DOHH2 (cell line): ENCODE measurements at regions not wholly inside any gene's neighbourhood (a gene's known extent, or its start where the extent isn't known, plus 50 kb on each side); places are given as distances from the start of the nearest gene placed in this dataset.

Source experiments
- H3F3A ChIP-seq: fragments of 200-600 bp; sonication (generic), shearing (Covaris generic); 2 replicates; pipeline ENCODE4 v1.6.0; 2016; ENCODE audit warnings: antibody characterized with exemption, mild to moderate bottlenecking; ENCODE audit not compliant: control insufficient read depth, insufficient read depth
- H3K27ac ChIP-seq: fragments of 200-600 bp; sonication (generic); 2 replicates; pipeline ENCODE4 v1.5.1; 2014; ENCODE audit warnings: low read depth, mild to moderate bottlenecking, low read length, moderate library complexity
- H3K27me3 ChIP-seq: fragments of 200-600 bp; sonication (generic); 2 replicates; pipeline ENCODE4 v1.6.1; 2014; ENCODE audit warnings: mild to moderate bottlenecking, low read length, mixed read lengths; ENCODE audit not compliant: control insufficient read depth
- H3K36me3 ChIP-seq: fragments of 200-600 bp; sonication (generic); 2 replicates; pipeline ENCODE4 v1.6.1; 2014; ENCODE audit warnings: mild to moderate bottlenecking, low read length, moderate library complexity, mixed read lengths; ENCODE audit not compliant: control insufficient read depth
- H3K4me1 ChIP-seq: fragments of 200-600 bp; sonication (generic); 2 replicates; pipeline ENCODE4 v1.6.1; 2014; ENCODE audit warnings: mild to moderate bottlenecking, low read length, mixed read lengths; ENCODE audit not compliant: control insufficient read depth
- H3K4me2 ChIP-seq: fragments of 200-600 bp; sonication (generic); 2 replicates; pipeline ENCODE4 v1.6.0; 2014; ENCODE audit warnings: mild to moderate bottlenecking, low read length, moderate library complexity
- H3K4me3 ChIP-seq: fragments of 200-600 bp; sonication (generic); 2 replicates; pipeline ENCODE4 v1.5.1; 2014; ENCODE audit warnings: mild to moderate bottlenecking, low read length, mixed read lengths
- H3K79me2 ChIP-seq: fragments of 200-600 bp; sonication (generic); 2 replicates; pipeline ENCODE4 v1.6.1; 2014; ENCODE audit warnings: mild to moderate bottlenecking, low read length, mixed read lengths; ENCODE audit not compliant: control insufficient read depth
- H3K9me2 ChIP-seq: fragments of 200-600 bp; sonication (generic); replicated peaks from 2 replicates; pipeline ENCODE4 v1.6.1; 2014; ENCODE audit warnings: mild to moderate bottlenecking, low read length, mixed read lengths; ENCODE audit not compliant: control insufficient read depth
- H3K9me3 ChIP-seq: fragments of 200-600 bp; sonication (generic); 2 replicates; pipeline ENCODE4 v1.6.1; 2014; ENCODE audit warnings: antibody characterized with exemption, low read length, mixed read lengths; ENCODE audit not compliant: control insufficient read depth, insufficient read depth
- H4K20me1 ChIP-seq: fragments of 200-600 bp; sonication (generic); 2 replicates; pipeline ENCODE4 v1.6.0; 2014; ENCODE audit warnings: low read depth, mild to moderate bottlenecking, antibody characterized with exemption, low read length, moderate library complexity; ENCODE audit not compliant: control insufficient read depth, insufficient read depth
- EZH2phosphoT487 ChIP-seq: fragments of 200-600 bp; sonication (generic); IDR thresholded peaks from 2 replicates; pipeline ENCODE4 v1.6.1; 2017; ENCODE audit warnings: borderline replicate concordance, mild to moderate bottlenecking, antibody characterized with exemption, low read length, moderate library complexity, mixed read lengths
- TF ChIP-seq, protein P1 (sequence below): fragments of 200-600 bp; sonication (generic); IDR thresholded peaks from one replicate; pipeline ENCODE4 v1.5.1; 2014; ENCODE audit warnings: antibody characterized with exemption, mild to moderate bottlenecking, low read depth, low read length; ENCODE audit not compliant: poor library complexity, severe bottlenecking

DNA sequence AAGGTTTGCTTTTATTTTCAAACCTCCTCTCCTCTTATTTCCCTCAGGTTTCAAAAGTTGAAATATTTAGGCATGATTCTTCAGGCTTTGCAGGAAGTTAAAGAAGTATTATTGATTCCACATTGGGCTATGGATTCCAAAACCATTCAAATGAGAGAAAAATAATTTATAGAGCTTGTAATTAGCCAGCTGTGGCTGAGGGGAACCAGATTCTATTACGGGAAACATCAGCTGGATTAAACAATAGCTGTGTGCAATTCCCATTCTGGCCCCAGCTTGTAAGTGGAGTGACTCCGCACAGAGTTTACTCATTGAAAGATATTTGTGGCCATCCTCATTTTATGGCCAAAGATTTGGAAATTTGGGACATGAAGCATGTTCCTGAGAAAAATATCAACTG lies 77.0 kb upstream of the PHYHIPL start:
- Histone ChIP-seq H3K27me3 (no peaks in the 10 kb centered on the region), H3K4me3 (no peak overlapping the region), H3K27ac (no peak overlapping the region), H3K79me2 (no peaks in the 10 kb centered on the region), H3F3A (no peaks in the 10 kb centered on the region), H3K9me3 (no peaks in the 10 kb centered on the region), H4K20me1 (no peaks in the 10 kb centered on the region), H3K4me2 (no peak overlapping the region), H3K9me2 (no peaks in the 10 kb centered on the region), H3K4me1 (peaks cover 6% of the 10 kb centered on the region), H3K36me3 (no peaks in the 10 kb centered on the region)
- TF ChIP-seq, protein P1, sequence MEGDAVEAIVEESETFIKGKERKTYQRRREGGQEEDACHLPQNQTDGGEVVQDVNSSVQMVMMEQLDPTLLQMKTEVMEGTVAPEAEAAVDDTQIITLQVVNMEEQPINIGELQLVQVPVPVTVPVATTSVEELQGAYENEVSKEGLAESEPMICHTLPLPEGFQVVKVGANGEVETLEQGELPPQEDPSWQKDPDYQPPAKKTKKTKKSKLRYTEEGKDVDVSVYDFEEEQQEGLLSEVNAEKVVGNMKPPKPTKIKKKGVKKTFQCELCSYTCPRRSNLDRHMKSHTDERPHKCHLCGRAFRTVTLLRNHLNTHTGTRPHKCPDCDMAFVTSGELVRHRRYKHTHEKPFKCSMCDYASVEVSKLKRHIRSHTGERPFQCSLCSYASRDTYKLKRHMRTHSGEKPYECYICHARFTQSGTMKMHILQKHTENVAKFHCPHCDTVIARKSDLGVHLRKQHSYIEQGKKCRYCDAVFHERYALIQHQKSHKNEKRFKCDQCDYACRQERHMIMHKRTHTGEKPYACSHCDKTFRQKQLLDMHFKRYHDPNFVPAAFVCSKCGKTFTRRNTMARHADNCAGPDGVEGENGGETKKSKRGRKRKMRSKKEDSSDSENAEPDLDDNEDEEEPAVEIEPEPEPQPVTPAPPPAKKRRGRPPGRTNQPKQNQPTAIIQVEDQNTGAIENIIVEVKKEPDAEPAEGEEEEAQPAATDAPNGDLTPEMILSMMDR = no peak
- TF ChIP-seq EZH2phosphoT487 = no peak

DNA sequence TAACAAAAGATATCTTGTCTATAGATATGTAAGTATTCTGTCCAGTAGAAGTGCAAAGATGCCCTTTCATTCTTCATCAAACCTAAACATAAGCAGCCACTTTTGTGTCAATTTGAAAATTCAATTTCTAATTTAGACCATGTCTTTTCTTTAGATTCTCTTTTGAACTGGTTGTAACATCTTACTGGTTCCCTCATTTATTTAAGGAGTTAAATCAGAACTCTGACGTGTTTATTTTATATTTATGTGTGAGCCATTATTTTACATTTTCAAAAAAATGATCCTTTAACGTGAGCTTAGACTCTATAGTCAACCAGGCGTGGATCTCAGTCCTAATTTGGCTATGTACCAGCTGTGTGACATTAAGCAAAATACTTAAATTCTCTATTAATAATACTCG lies 74.0 kb upstream of the PHYHIPL start:
- Histone ChIP-seq H4K20me1 (no peaks in the 10 kb centered on the region), H3K79me2 (no peaks in the 10 kb centered on the region), H3F3A (no peaks in the 10 kb centered on the region), H3K36me3 (no peaks in the 10 kb centered on the region), H3K27ac (no peak overlapping the region), H3K9me2 (no peaks in the 10 kb centered on the region), H3K27me3 (no peaks in the 10 kb centered on the region), H3K9me3 (no peaks in the 10 kb centered on the region; the same call in 1 of the 2 replicates), H3K4me1 (peaks cover 6% of the 10 kb centered on the region), H3K4me3 (no peak overlapping the region), H3K4me2 (no peak overlapping the region)
- no peak for TF ChIP-seq EZH2phosphoT487
- TF ChIP-seq, protein P1 = no peak

DNA sequence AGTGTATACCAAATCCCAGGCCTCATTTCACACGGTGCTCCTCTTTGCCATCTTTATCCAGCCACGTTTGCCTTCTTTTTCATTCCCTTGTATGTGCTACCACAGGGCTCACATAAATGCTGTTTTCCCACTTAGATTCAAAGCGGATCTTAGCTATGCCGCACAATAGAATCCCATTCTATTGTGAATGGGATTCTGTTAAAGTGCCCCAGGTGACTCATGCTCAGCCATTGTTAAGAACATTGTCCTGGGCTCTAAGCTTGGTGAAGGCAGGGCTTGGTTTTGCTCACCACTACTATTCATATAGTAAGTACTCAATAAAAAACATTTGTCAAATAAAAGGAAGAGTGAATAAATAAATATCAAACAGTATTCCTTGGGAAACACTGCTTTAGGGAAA lies 72.3 kb upstream of the PHYHIPL start:
- H3K9me3 ChIP-seq = no peaks in the 10 kb centered on the region; the same call in 1 of the 2 replicates
- H3K9me2 ChIP-seq = no peaks in the 10 kb centered on the region
- H3K36me3 ChIP-seq = no peaks in the 10 kb centered on the region
- peaks cover 6% of the 10 kb centered on the region for H3K4me1 ChIP-seq
- H3K27ac ChIP-seq = no peak overlapping the region
- H3K27me3 ChIP-seq = no peaks in the 10 kb centered on the region
- no peak overlapping the region for H3K4me3 ChIP-seq
- no peak for TF ChIP-seq EZH2phosphoT487
- TF ChIP-seq, protein P1 = no peak
- H3K79me2 ChIP-seq = no peaks in the 10 kb centered on the region
- H3F3A ChIP-seq = no peaks in the 10 kb centered on the region
- no peaks in the 10 kb centered on the region for H4K20me1 ChIP-seq
- no peak overlapping the region for H3K4me2 ChIP-seq
